ENCODE measurements at regions not wholly inside any gene's neighbourhood (a gene's known extent, or its start where the extent isn't known, plus 50 kb on each side); places are given as distances from the start of the nearest gene placed in this dataset.

DNA sequence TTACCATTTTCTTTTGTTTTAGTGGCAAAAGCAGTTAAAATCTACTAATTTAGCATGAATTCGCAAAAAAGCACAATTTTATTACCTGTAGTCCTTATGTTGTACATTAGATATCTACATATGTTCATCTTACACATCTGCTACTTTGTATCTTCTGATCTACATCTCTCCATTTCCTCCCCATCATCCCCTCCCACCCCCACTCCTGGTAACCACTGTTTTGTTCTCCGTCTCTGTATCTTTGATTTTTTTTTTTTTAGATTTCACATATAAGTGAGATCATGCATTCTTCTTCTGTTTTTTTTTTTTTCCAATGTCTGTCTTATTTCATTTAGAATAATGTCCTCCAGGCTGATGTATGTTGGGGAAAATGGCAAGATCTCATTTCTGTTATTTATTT, 922.7 kb downstream of the VRK1 start:
- no peak for DNase-seq (ENCODE audit: low read depth)

DNA sequence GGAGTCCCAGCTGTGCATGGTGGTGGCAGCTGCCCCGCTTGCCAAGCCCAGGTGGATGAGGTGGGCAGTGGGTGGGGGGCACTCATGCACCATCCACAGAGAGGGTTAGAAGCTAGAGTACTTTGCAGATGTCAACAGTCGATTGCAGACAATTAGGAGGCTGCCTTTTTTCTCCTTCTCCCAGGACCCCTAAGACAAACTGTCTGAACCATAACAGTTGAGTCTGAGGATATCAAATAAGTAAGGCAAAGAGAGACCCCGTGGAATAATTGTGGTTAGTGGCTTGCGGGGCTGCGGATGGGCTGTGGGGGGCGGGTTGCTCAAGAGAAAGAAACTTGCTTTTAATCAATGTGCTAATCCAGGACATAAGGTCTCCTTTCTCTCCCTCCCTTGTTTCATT, 926.2 kb downstream of the VRK1 start:
- no peak for DNase-seq (ENCODE audit: low read depth)

DNA sequence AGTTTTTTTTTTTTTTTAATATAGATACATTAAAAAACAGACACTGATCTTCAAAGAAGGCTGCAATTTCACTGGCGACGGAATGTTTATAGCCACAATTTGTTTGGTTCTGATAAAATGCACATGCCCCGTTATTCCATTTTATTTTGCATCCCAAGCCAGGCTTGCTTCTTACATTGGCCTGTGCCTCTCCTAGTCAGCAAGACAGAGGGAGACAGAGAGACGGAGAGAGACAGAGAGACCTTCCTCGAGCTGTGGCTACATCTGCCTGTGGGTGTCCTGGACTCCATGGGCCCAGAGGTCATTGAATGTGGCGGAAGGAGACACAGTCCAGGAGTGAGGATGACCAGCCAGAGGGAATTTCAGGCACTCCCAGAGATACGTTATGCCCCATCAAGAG, 926.6 kb downstream of the VRK1 start:
- DNase-seq (ENCODE audit: low read depth): no peak

DNA sequence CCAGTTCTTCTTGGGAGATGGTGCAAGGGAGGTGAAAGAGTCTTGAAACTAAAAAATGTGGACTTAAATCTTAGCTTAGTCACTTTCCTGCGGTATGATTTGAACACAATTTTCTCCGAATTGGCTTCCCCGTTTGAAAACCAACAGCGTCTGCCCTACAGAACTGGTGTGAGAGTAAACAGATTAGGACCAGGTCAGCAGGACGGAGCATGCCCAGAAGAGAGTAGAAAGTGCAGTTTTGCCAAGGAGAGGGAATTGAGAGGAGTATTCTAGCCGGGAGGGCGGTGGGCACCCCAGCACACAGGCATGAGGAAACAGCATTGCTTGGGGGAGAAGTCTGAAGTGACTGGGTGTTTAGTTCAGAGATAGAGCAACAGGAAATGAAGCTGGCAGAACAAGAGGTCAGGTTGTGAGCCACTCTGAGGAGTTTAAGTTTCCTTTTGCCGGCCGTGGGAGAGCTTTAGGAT, 927.1 kb downstream of the VRK1 start:
- no peak for DNase-seq (ENCODE audit: low read depth)

DNA sequence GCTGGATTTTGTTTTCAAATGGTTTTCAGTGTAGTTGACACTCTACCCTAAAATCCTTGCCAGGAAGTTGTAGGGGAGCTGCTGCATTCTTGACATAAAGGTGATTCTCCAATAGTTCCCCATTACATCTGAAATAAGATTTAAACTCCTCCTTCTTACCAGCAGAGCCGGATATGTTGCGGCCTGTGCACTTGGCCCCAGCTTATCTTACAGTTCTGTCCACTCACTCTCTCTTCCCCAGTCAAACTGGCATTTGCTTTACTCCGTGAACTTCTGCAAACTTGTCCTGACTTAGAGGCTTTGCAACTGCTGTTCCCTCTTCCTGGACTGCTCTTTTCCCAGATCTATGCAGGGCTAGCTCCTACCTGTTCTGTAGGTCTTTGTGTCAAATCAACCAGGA, 929.5 kb downstream of the VRK1 start:
- no peak for DNase-seq (ENCODE audit: low read depth)

DNA sequence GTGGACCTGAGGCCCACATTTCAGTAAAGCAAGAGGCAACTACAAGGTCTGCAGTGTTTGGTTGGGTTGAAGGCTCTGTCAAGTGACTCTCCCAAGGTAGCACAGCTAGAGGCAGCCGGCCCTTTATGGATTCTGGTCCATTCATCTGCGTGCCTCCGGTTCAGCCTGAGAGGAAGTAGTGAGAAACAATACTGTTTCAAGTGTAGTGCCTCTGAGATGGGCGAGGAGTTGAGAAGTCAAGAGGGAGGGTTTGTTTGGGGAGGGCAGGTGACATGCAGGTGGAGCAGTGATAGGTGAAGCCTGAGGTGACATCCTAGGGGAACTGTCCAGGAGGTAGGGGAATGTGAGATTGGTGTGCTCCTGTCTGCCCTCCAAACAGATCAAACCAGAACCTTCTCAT, 933.5 kb downstream of the VRK1 start:
- no peak for DNase-seq (ENCODE audit: low read depth)

DNA sequence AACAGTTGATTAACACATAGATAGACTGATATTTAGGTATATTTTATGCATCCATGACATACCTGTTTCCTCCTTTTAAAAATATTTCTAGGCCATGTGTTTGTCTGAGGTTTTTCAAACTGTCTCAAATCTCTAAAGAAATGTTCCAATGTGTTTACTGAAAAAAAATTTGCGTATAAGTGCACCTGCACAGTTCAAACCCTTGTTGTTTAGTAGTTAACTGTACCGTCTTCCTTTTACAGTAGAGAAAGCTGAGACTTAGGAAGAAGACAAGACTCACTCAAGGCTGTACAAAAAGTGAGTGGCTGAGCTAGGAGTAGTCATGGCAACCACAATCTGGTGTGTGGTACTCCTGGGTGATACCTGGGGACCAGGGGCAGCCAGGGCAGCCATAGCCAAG, 934.6 kb downstream of the VRK1 start:
- no peak for DNase-seq (ENCODE audit: low read depth)

DNA sequence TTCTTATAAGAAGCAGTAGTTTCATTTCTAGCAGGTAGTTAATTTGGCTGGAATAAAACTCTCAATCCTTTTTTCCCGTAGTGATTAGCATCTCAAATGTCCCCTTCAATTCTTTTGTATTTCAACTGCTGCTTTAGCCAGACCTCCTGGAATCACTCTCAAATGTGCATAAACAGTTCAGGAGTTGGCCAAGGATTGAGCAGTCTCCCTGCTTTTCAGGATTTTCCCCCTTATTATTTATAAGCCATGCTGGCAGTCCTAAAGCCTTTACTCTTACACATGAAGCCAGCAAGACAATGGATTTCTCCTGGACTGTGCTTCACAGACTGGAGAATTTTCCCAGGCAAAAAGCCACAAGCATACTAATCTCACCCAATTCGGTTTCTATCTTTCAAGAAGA, 950.1 kb downstream of the VRK1 start:
- no peak for DNase-seq (ENCODE audit: low read depth)

DNA sequence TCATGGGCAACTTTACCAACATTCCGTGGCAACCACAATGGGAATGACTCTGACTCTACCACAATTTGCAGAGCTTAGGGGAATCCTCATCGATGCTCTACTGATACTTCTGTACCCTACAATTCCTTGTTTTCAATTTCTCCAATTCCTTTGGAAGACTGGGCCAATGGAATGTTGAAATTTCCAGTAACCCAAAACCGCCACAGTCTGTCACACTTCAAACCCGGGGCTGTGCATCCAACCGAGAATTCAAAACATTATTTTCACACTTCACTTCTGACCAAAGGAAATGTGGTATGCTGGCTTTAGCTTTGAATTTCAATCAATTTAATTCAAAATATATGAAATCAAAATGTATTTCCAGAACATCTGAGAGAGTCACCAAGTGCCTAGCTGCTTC, 951.4 kb downstream of the VRK1 start:
- DNase-seq (ENCODE audit: low read depth): no peak

DNA sequence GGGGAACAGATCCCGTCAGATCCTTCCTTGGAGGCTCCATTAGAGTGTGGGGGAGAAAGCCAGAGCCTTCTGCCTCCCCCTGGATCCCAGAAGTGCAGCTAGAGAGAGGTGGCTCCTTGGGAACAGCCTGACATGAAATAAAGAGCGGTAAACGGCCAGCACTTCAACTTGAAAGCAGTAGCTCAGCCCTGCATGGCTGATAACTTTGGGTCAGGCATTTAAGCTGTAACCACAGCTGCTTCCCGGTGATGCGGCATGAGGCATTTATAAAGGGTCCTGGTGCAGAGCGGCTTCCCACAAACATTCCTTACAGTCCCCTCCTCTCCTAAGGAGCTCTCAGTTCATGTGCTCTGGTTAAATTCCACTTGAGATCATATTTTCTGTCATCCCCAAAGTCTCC, 960.3 kb downstream of the VRK1 start:
- no peak for DNase-seq (ENCODE audit: low read depth)

DNA sequence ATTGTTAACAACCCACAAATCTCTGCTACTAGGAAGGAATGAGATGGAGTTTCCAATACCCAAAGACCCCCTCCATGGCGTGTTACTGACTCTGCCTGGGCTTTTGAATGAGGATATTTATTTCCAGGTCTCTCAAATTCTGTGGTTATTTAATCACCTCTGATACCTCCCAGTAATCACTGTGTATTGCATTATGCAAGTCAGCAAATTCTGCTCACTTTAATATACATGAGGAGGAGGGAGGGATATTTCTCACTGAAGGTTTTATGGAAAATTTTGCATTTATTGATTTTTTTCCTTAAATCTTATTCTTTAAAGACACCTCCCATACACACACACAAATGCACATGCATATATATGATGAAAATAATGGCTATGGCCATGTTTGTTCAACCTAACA, 962.9 kb downstream of the VRK1 start:
- DNase-seq (ENCODE audit: low read depth): no peak

DNA sequence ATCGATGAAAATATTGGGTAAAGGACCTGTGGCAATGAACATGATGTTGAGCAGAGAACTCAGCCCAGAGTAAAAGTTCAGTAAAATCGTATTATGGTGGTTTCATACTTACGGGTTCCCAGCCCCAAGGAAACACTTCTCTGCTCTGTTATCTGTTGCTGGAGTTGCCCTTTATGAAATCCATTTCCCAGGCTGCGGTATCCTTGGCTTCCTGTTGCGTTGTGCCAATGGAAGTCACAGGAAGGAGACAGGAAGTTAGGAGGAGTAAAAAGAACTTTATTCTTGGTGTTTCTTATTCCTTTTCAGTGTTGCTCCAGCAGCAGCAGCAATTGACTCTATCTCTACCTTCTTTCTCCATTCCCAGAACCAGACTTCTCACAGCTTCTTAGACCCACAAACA, 965.2 kb downstream of the VRK1 start:
- no peak for DNase-seq (ENCODE audit: low read depth)

DNA sequence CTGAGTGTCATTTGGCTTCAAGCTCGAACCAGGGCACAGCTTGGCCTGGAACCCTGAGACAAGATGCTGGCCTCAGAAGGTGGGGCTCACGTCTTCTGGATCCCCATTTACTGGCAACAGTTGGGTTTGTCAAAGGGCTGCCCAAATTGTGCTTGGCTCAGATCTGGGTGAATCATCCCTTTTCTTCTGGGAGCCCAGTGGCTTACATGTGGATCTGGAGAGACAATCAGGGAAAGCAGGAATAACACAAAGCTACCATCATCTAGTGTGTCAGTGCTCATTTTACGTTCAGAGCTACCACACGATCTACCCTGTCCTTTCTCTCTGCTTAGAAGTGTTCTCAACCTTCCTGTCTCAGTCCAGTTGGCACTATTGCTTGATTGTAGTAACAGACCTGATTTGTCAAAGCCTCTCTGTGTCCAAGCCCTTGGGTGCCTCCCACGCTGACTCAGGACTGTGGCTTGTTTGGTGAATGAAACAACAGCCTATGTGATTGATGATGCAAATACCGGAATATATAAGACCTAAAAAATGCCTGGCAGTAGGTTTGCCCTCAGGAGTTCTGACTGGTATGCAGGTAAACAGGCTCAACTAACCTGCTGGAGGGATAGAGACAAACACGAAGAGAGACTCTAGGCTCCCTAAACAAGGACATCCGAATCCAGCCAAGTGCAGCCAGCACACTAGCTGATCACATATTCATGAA, 974.3 kb downstream of the VRK1 start:
- peak; percentile 2 for DNase-seq (ENCODE audit: low read depth)

DNA sequence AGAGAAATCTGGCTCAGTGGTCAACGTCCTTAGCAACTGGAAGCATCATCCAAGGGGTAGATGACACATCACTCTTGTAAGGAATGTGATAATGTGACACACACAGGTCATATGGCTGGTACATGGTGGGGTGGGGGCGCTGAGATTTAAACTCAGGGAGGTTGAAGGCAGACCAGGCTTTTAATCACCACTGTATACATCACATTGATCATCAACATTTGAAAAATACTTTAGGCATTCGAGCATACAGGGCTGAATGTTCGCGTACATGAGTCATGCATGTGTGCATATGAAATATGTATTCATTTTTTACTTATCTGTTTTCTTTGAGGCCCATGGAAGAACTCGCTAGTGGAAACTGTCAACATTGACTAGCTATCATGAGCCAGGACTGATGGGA, 976.4 kb downstream of the VRK1 start:
- DNase-seq (ENCODE audit: low read depth): no peak

DNA sequence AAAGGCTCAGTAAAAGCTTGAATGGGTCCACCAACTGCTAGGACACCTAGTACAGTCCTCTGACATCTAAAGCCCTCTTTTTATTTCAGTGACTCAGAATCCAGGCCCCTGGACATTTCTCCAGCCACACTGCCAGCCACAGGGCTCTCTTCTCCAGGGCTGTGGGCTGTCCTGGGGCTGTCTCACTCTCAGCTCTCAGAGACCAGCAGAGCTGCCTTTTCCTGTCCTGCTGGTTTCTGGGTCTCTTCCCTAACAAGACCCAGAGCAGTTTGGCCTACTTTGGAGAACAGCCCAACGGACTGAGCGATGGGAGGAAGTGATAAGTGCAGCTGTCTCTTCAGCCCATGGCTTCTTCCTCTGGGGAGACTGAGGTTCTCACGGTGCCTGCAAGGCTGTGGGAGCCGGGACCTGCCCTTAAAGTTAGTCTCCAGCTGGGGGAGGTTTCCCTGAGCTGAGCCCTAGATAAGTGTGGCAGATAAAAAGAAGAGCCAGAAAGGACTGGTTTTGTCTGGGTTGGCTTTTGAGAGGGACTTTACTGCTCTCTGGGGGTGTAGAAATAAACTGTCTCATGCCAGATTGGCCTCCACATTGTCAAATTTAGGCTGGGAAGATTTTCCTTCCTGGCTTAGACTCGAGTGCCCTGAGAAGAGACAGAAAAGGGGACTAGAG, 979.8 kb downstream of the VRK1 start:
- no peak for DNase-seq (ENCODE audit: low read depth)

DNA sequence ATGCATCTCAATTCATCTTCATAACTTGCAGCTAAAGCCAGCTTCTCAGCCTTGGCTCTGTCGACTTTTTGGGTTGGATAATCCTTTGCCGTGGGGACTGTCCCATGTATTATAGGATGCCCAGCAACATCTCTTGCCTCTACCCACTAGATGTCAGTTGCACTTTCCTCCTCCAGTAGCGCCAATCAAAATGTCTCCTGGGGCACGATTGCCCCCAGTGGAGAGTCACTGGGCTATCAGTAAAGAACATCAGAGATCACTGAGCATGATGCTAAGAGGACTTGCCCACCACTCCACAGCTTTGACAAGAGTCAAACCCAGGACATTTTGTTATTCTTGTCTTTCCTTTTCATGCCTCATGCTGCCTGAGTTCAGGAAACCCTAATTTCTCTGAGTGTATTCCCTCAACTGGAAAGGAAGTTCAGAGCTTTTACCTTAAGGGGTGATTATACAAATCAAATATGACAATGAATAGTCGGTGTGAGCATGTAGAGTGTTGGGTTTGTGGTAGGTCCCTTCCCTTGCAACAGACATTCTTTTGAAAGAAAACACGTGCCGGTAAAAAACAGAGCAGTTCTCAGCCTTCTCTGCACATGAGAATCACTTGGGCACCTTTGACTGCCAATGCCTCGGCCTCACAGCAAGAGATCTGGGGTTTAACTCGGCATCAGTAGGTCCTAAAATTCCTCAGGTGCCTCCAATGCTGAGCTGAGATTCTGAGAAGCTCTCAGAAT, 980.6 kb downstream of the VRK1 start:
- DNase-seq (ENCODE audit: low read depth): no peak

DNA sequence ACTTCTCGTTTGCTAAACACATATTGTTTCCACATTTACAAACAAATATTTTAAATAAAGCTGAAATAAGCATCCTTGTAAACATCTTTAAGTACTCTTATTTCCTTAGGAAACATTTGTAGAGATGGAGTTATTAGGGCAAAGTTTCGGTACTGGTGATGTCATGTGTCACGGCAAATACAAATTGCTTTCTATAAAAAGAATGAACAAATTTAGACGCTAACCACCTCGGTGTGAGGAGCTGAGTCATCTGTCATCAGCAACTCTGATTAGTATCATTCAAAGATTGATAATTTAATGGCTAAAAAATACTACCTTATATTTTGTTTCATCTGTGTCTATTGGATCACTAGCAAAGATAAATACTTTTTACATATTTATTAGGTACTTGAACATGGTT, 982.0 kb downstream of the VRK1 start:
- DNase-seq (ENCODE audit: low read depth): no peak

DNA sequence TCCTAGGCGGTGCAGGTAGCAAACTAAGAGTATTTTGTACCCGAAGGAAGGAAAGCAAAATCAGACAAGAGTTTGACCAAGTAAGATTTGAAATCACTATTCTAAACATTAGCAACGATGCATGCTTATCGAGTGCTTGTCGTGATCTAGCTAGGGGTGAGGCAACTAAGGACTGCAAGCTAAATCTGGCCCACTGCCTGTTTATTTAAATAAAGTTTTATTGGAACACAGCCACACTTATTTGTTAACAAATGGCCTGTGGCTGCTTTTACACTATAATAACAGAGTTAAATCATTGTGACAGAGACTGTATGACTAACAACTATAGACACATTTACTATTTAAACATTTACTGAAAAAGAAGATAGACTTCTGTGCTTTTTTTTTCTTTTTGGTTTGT, 983.6 kb downstream of the VRK1 start:
- no peak for DNase-seq (ENCODE audit: low read depth)

DNA sequence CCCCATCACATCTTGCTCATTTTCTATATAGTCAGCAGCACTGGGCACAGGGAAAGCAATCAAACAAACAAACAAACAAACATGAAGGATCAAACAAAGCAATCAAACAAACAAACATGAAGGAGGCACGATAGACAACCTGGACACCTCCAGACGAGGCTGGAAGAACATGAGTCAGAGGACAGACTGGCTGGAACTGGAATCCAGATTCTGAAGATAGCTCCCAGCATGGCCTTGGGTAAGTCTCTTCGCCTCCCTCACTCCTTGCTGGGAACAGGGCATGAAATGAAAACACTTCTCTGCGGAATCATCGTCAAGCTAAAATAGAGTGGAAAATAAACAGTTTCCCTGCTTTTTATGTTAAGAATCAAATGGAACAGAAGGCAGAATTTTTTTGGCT, 984.8 kb downstream of the VRK1 start:
- no peak for DNase-seq (ENCODE audit: low read depth)

DNA sequence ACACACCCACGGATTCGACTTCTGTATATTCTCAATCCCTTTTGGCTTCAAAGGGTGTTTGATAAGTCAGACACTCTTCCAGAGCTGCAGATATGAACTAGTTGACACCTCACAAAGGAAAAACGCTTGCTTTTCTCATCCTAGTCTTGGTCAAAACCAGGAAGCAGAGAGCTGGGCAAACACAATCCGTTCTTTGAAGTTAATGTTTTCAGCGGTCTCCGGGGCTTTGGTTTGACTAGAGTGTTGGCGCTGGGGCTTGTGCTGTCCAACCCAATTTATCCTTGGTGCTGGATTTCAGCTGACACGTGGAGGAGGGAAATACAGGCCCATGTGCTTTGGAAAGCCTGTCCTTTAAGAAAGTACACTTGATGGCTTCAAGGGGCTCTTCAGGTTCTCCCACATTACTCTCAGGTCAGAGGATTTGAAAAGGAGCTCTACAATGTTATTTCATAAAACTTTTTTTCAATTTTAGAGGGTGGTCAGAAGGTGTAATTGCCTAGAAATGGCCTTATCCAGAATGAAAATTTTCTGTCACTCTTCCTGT, 985.8 kb downstream of the VRK1 start:
- no peak for DNase-seq (ENCODE audit: low read depth)

DNA sequence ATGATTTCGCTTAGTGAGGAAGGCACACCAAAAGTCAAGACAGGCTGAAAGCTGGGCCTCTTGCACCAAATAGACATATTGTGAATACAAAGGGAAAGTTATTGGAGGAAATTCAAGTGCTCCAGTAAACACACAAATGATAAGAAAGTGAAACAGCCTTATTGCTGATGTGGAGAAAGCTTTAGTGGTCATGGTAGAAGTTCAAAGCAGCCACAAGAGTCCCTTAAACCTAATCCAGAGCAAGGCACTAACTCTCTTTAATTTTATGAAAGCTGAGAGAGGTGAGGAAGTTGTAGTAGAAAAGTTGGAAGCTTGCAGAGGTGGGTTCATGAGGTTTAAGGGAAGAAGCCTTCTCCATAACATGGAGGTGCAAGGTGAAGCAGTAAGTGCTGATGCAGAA, 988.3 kb downstream of the VRK1 start:
- DNase-seq (ENCODE audit: low read depth): no peak

DNA sequence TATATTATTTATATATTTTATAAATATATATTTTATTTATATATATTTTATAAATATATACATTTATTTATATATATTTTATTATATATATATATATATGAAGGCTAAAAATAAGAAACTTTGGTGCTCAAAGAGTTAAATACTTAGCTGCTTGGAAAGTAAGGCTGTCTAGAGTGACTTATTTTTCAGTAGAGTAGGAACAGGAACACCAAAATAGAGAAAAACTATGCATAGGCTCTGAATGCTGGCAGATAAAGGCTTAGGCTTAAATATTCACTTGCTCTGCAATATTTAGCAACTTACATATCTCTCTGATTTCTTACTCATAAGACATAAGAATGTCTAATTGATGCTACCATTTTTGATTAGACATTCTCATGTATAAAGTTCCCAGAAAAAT, 991.2 kb downstream of the VRK1 start:
- DNase-seq (ENCODE audit: low read depth): no peak
